Osteoblast (primary cell): ENCODE measurements at regions not wholly inside any gene's neighbourhood (a gene's known extent, or its start where the extent isn't known, plus 50 kb on each side); places are given as distances from the start of the nearest gene placed in this dataset.

Source experiments
- DNase-seq: peaks from one replicate; pipeline ENCODE4 v3.0.0; 2011; ENCODE audit warnings: low spot score, mixed read lengths; ENCODE audit not compliant: insufficient read length; ENCODE audit errors: missing footprints
- H2AFZ ChIP-seq: 2 replicates; pipeline ENCODE4 v1.6.0; 2011; ENCODE audit warnings: mild to moderate bottlenecking, low read length
- H3K27ac ChIP-seq: 2 replicates; pipeline ENCODE4 v1.5.1; 2011; ENCODE audit warnings: mild to moderate bottlenecking, low read depth, low read length, moderate library complexity
- H3K27me3 ChIP-seq: 2 replicates; pipeline ENCODE4 v1.6.0; 2012; ENCODE audit warnings: mild to moderate bottlenecking, control low read depth, inconsistent platforms, low read length, moderate library complexity; ENCODE audit not compliant: insufficient read depth
- H3K36me3 ChIP-seq: 2 replicates; pipeline ENCODE4 v1.5.1; 2011; ENCODE audit warnings: mild to moderate bottlenecking, low read length, control low read depth, moderate library complexity; ENCODE audit not compliant: insufficient read depth
- H3K4me1 ChIP-seq: 2 replicates; pipeline ENCODE4 v1.5.1; 2011; ENCODE audit warnings: mild to moderate bottlenecking, low read length, control low read depth, moderate library complexity; ENCODE audit not compliant: insufficient read depth
- H3K4me2 ChIP-seq: 2 replicates; pipeline ENCODE4 v1.6.0; 2011; ENCODE audit warnings: mild to moderate bottlenecking, low read length; ENCODE audit not compliant: insufficient read depth
- H3K4me3 ChIP-seq: fragments of 200-600 bp; sonication (generic); 3 replicates; pipeline ENCODE4 v1.5.1; 2012; ENCODE audit warnings: mild to moderate bottlenecking, low read length, inconsistent platforms; ENCODE audit not compliant: insufficient read depth
- H3K79me2 ChIP-seq: 2 replicates; pipeline ENCODE4 v1.6.0; 2012; ENCODE audit warnings: mild to moderate bottlenecking, low read length, control low read depth, inconsistent platforms; ENCODE audit not compliant: insufficient read depth
- H3K9me3 ChIP-seq: 2 replicates; pipeline ENCODE4 v1.5.1; 2011; ENCODE audit warnings: low read depth, low read length, control low read depth
- H4K20me1 ChIP-seq: 2 replicates; pipeline ENCODE4 v1.6.0; 2012; ENCODE audit warnings: mild to moderate bottlenecking, low read length, control low read depth; ENCODE audit not compliant: insufficient read depth
- TF ChIP-seq, protein P1 (sequence below): IDR thresholded peaks from 2 replicates; pipeline ENCODE4 v1.5.1; 2011; ENCODE audit warnings: mild to moderate bottlenecking, low read depth, low read length, moderate library complexity; ENCODE audit errors: extremely low read depth

GRCh38 chr13:47826471-47826870 is 174.6 kb downstream of the SUCLA2 start:
- Histone ChIP-seq H3K79me2 (no peaks in the 10 kb centered on the region), H3K4me2 (no peak overlapping the region), H3K9me3 (no peaks in the 10 kb centered on the region), H4K20me1 (no peaks in the 10 kb centered on the region), H3K27ac (no peak overlapping the region), H2AFZ (no peak overlapping the region), H3K4me3 (no peak overlapping the region), H3K27me3 (no peaks in the 10 kb centered on the region), H3K4me1 (no peaks in the 10 kb centered on the region), H3K36me3 (no peaks in the 10 kb centered on the region)
- TF ChIP-seq, protein P1, sequence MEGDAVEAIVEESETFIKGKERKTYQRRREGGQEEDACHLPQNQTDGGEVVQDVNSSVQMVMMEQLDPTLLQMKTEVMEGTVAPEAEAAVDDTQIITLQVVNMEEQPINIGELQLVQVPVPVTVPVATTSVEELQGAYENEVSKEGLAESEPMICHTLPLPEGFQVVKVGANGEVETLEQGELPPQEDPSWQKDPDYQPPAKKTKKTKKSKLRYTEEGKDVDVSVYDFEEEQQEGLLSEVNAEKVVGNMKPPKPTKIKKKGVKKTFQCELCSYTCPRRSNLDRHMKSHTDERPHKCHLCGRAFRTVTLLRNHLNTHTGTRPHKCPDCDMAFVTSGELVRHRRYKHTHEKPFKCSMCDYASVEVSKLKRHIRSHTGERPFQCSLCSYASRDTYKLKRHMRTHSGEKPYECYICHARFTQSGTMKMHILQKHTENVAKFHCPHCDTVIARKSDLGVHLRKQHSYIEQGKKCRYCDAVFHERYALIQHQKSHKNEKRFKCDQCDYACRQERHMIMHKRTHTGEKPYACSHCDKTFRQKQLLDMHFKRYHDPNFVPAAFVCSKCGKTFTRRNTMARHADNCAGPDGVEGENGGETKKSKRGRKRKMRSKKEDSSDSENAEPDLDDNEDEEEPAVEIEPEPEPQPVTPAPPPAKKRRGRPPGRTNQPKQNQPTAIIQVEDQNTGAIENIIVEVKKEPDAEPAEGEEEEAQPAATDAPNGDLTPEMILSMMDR, result no peak
- DNase-seq, result no peak

GRCh38 chr13:47822036-47822435 is 179.0 kb downstream of the SUCLA2 start:
- DNase-seq, result no peak
- Histone ChIP-seq H3K4me2 (no peak overlapping the region), H3K36me3 (no peaks in the 10 kb centered on the region), H3K27ac (no peak overlapping the region), H2AFZ (no peak overlapping the region), H3K4me3 (no peak overlapping the region), H3K79me2 (no peaks in the 10 kb centered on the region), H3K27me3 (no peaks in the 10 kb centered on the region), H3K4me1 (no peaks in the 10 kb centered on the region), H4K20me1 (no peaks in the 10 kb centered on the region), H3K9me3 (no peaks in the 10 kb centered on the region)
- TF ChIP-seq, protein P1, result no peak

DNA sequence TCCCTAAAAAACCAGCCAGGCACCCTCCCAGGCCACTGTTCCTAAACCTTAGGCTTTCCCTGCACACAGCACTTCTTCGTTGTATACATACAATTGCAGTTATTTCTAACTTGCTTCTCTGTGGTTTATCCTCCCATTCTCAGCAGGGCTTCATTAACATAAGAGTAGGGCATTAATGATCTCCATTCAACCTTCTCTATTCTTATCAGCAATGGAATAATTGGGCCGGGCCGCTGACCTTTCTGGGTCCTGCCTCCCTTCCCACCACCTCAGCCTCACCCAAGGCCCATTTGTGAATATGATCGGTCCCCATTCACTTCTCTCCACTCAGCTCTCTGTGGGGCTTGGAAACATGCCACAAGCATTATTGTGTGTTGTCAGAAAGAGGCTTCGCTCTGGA is 184.2 kb downstream of the SUCLA2 start:
- Histone ChIP-seq H3K27ac (no peak overlapping the region), H3K36me3 (no peaks in the 10 kb centered on the region), H3K79me2 (no peaks in the 10 kb centered on the region), H3K4me3 (no peak overlapping the region), H2AFZ (no peak overlapping the region), H3K4me1 (no peaks in the 10 kb centered on the region), H3K9me3 (no peaks in the 10 kb centered on the region), H3K27me3 (no peaks in the 10 kb centered on the region), H3K4me2 (no peak overlapping the region), H4K20me1 (no peaks in the 10 kb centered on the region)
- no peak for DNase-seq
- TF ChIP-seq, protein P1, result no peak

DNA sequence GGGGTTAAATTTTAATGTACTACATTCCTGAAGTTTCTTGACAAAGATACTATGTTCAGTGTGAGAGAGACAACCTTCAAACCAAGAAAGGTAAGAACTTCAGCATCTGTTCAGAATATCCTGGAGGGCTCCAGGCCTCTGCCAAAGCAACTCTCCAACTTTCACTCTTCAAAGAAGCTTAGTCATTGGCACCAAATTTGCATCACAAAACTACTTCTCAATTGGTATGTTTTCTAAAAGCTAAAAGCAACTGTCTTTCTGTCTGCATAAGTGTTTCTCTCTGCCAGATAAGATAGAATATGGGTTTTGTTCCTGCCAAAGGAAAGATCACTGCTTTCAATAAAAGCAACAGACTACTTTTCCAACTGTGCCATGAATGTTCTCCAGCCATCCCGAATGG is 187.4 kb downstream of the SUCLA2 start:
- TF ChIP-seq, protein P1, result no peak
- no peak overlapping the region for H3K4me2 ChIP-seq
- H2AFZ ChIP-seq, result no peak overlapping the region
- H4K20me1 ChIP-seq, result no peaks in the 10 kb centered on the region
- DNase-seq, result no peak
- no peaks in the 10 kb centered on the region for H3K79me2 ChIP-seq
- H3K27ac ChIP-seq, result no peak overlapping the region
- no peak overlapping the region for H3K4me3 ChIP-seq
- H3K36me3 ChIP-seq, result no peaks in the 10 kb centered on the region
- H3K4me1 ChIP-seq, result no peaks in the 10 kb centered on the region
- H3K9me3 ChIP-seq, result no peaks in the 10 kb centered on the region
- H3K27me3 ChIP-seq, result no peaks in the 10 kb centered on the region
